HG03097 (cell line): ENCODE measurements at regions not wholly inside any gene's neighbourhood (a gene's known extent, or its start where the extent isn't known, plus 50 kb on each side); places are given as distances from the start of the nearest gene placed in this dataset.
"Not testable (repeated sequence)": the region's sequence is repeated elsewhere in the genome, so short reads cannot be mapped to it uniquely, and the experiment has no call there.

Source experiments
- ATAC-seq: cut with Tn5 transposase; IDR thresholded peaks from one replicate; pipeline ENCODE4 v1.9.1; 2021; ENCODE audit not compliant: unreplicated experiment, low FRiP score

- no peak for ATAC-seq
These were observed 230.3 kb downstream of the DAD1 start for GRCh38 chr14:22358726-22359125.

- ATAC-seq: not testable (repeated sequence)
These were observed 239.7 kb downstream of the DAD1 start for GRCh38 chr14:22349281-22349680.

GRCh38 chr14:22344673-22345072, 244.4 kb downstream of the DAD1 start:
- no peak for ATAC-seq

- not testable (repeated sequence) for ATAC-seq
These were observed 244.8 kb downstream of the DAD1 start for GRCh38 chr14:22344209-22344608.

- no peak for ATAC-seq
These were observed 248.0 kb downstream of the DAD1 start for GRCh38 chr14:22341049-22341448.

GRCh38 chr14:22338917-22339715, 249.9 kb downstream of the DAD1 start:
- ATAC-seq: no peak

GRCh38 chr14:22338381-22338780, 250.6 kb downstream of the DAD1 start:
- ATAC-seq: no peak

GRCh38 chr14:22337938-22338337, 251.1 kb downstream of the DAD1 start:
- no peak for ATAC-seq

GRCh38 chr14:22337521-22337920, 251.5 kb downstream of the DAD1 start:
- no peak for ATAC-seq

- no peak for ATAC-seq
These were observed 253.0 kb downstream of the DAD1 start for GRCh38 chr14:22336031-22336430.

- no peak for ATAC-seq
These were observed 254.4 kb downstream of the DAD1 start for GRCh38 chr14:22334627-22335026.

GRCh38 chr14:22334275-22334577, 254.8 kb downstream of the DAD1 start:
- no peak for ATAC-seq

GRCh38 chr14:22333422-22334274, 255.4 kb downstream of the DAD1 start:
- ATAC-seq: no peak

- no peak for ATAC-seq
These were observed 256.2 kb downstream of the DAD1 start for GRCh38 chr14:22332686-22333421.

GRCh38 chr14:22329371-22329770, 259.7 kb downstream of the DAD1 start:
- ATAC-seq: no peak

GRCh38 chr14:22325676-22326400, 263.2 kb downstream of the DAD1 start:
- no peak for ATAC-seq

GRCh38 chr14:22320362-22320750, 268.7 kb downstream of the DAD1 start:
- ATAC-seq: no peak

GRCh38 chr14:22319526-22320361, 269.3 kb downstream of the DAD1 start:
- no peak for ATAC-seq

- no peak for ATAC-seq
These were observed 270.1 kb downstream of the DAD1 start for GRCh38 chr14:22318951-22319350.

GRCh38 chr14:22316473-22316872, 272.6 kb downstream of the DAD1 start:
- ATAC-seq: no peak
